Omental fat pad (tissue), 3 donors: ENCODE measurements at regions not wholly inside any gene's neighbourhood (a gene's known extent, or its start where the extent isn't known, plus 50 kb on each side); places are given as distances from the start of the nearest gene placed in this dataset.

Experiments used
- ATAC-seq: fragments of 150-250 bp; one replicate; pipeline ENCODE4 v1.9.1; 2016; ENCODE audit warnings: mild to moderate bottlenecking, moderate library complexity; ENCODE audit not compliant: low FRiP score
- DNase-seq: peaks from one replicate; pipeline ENCODE4 v3.0.0-alpha.2; 2019; ENCODE audit warnings: low spot score
- CTCF ChIP-seq, 3 donors: fragments of 450-650 bp; IDR thresholded peaks; one replicate each; pipeline ENCODE4 v1.5.1; 2016 to 2017; ENCODE audit warnings: antibody characterized with exemption in 3 of 3, mild to moderate bottlenecking in 3 of 3, moderate library complexity in 2 of 3

DNA sequence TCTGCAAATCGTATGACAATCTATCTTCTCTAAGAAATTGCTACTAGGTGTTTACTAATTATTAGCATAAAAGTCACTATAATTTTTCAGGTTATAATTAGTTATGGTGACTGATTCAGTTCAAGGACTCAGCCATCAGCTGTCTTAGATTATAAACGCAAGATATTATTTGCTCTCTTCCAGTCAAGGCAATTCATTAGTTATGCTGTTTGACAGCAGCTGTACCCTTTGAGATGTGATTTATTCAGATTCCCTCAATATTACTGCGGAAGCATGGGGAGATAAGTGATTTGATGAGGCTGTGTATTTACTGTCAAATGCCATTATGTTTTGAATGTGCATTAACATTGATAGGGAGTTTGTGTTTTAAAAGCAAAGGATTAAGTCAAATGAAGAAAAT, 558.9 kb upstream of the FSIP2 start:
- no peak for TF ChIP-seq CTCF (IDR thresholded peaks at IDR 0.05)
- no peak for DNase-seq
- no peak for ATAC-seq

- TF ChIP-seq CTCF (IDR thresholded peaks at IDR 0.05) = no peak
- DNase-seq (no peak), ATAC-seq (no peak)
Observed at GRCh38 chr2:185181901-185182300, 556.7 kb upstream of the FSIP2 start.

GRCh38 chr2:185185044-185185443, 553.6 kb upstream of the FSIP2 start:
- TF ChIP-seq CTCF (IDR thresholded peaks at IDR 0.05) = no peak
- no peak for ATAC-seq
- no peak for DNase-seq

- TF ChIP-seq CTCF (IDR thresholded peaks at IDR 0.05) = no peak
- no peak for ATAC-seq
Observed at GRCh38 chr2:185187421-185187820, 551.2 kb upstream of the FSIP2 start.

DNA sequence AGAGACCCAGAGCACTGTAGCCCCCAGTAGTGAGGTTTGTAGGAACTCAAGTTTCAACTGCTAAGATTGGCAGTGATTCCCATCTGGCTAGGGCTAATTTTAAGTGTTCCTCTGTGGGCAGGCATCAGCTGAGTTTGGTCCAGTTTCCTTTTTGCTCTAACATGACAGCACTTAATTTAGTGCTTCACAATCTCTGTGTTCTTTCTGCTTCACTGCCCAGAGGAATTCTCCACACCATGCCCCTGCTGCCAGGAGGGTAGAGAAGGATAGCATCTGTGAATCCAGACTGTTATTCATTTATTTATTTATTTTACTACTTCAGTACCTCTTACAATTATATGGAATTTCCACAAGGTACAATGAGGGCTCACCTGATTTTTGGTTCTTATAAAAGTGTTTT, 549.9 kb upstream of the FSIP2 start:
- DNase-seq (no peak), ATAC-seq (no peak)
- TF ChIP-seq CTCF (IDR thresholded peaks at IDR 0.05) = no peak

More at GRCh38 chr2:185187421-185187820, 551.2 kb upstream of the FSIP2 start:
- DNase-seq = no peak

DNA sequence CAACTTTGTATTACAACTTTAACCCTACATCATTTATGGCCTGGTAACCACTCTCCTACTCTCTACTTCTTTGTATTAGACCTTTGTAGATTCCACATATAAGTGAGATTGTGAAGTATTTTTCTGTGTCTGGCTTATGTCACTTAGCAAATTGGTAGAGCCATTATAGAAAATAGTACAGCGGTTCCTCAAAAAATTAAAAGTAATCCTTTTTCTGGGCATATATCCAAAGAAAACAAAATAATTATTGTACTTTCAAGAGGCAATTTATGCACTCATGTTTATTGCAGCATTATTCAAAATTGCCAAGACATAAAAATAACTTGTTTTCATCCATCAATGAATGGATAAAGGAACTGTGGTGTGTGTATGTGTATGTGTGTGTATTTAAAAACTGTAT, 537.5 kb upstream of the FSIP2 start:
- DNase-seq = no peak
- ATAC-seq = no peak
- TF ChIP-seq CTCF (IDR thresholded peaks at IDR 0.05) = no peak

- DNase-seq (no peak), ATAC-seq (no peak)
- TF ChIP-seq CTCF (IDR thresholded peaks at IDR 0.05) = no peak
Observed at GRCh38 chr2:185202381-185202780, 536.2 kb upstream of the FSIP2 start.
